ENCODE measurements at regions not wholly inside any gene's neighbourhood (a gene's known extent, or its start where the extent isn't known, plus 50 kb on each side); places are given as distances from the start of the nearest gene placed in this dataset.

- no peak for DNase-seq (ENCODE audit: low read depth in 1 of 2, low spot score in 1 of 2)
- no peak for TF ChIP-seq SPI1 (IDR thresholded peaks at IDR 0.05; ENCODE audit: borderline replicate concordance, low read depth)
- no peak for TF ChIP-seq REST (IDR thresholded peaks at IDR 0.05; ENCODE audit: insufficient replicate concordance, low read depth)
- TF ChIP-seq CTCF (IDR thresholded peaks at IDR 0.05; ENCODE audit: insufficient read depth, low read length) = no peak
- TF ChIP-seq POLR2AphosphoS5 (IDR thresholded peaks at IDR 0.05; ENCODE audit: low read depth) = no peak
These were observed 374.1 kb downstream of the BCKDHB start for GRCh38 chr6:80480421-80481157.

GRCh38 chr6:80478030-80478429 lies 371.6 kb downstream of the BCKDHB start:
- no peak overlapping the region for H3K4me3 ChIP-seq (replicated peaks; ENCODE audit: insufficient read depth, low read length)
- TF ChIP-seq CTCF (IDR thresholded peaks at IDR 0.05; ENCODE audit: insufficient read depth, low read length) (no peak), POLR2AphosphoS5 (IDR thresholded peaks at IDR 0.05; ENCODE audit: low read depth) (no peak), GABPA (IDR thresholded peaks at IDR 0.05; ENCODE audit: low read depth) (no peak), SPI1 (IDR thresholded peaks at IDR 0.05; ENCODE audit: borderline replicate concordance, low read depth) (no peak), REST (IDR thresholded peaks at IDR 0.05; ENCODE audit: insufficient replicate concordance, low read depth) (no peak)
- no peak overlapping the region for H3K27ac ChIP-seq (replicated peaks)
- no peaks in the 10 kb centered on the region for H3K27me3 ChIP-seq (ENCODE audit: insufficient read depth, poor library complexity, severe bottlenecking)
- no peak for DNase-seq (ENCODE audit: low read depth in 1 of 2, low spot score in 1 of 2)

More at GRCh38 chr6:80480421-80481157, 374.1 kb downstream of the BCKDHB start:
- H3K27ac ChIP-seq (replicated peaks) = no peak overlapping the region
- no peaks in the 10 kb centered on the region for H3K27me3 ChIP-seq (ENCODE audit: insufficient read depth, poor library complexity, severe bottlenecking)
- H3K4me3 ChIP-seq (replicated peaks; ENCODE audit: insufficient read depth, low read length) = no peak overlapping the region

- Histone ChIP-seq H3K27ac (replicated peaks) (no peak overlapping the region), H3K4me3 (replicated peaks; ENCODE audit: insufficient read depth, low read length) (no peak overlapping the region), H3K27me3 (ENCODE audit: insufficient read depth, poor library complexity, severe bottlenecking) (no peaks in the 10 kb centered on the region)
- DNase-seq (ENCODE audit: low read depth in 1 of 2, low spot score in 1 of 2) = no peak
- TF ChIP-seq SPI1 (IDR thresholded peaks at IDR 0.05; ENCODE audit: borderline replicate concordance, low read depth) (no peak), CTCF (IDR thresholded peaks at IDR 0.05; ENCODE audit: insufficient read depth, low read length) (no peak), POLR2AphosphoS5 (IDR thresholded peaks at IDR 0.05; ENCODE audit: low read depth) (no peak)
These were observed 371.1 kb downstream of the BCKDHB start for GRCh38 chr6:80477591-80477990.

- H3K4me3 ChIP-seq (replicated peaks; ENCODE audit: insufficient read depth, low read length) = no peak overlapping the region
- no peak for DNase-seq (ENCODE audit: low read depth in 1 of 2, low spot score in 1 of 2)
- H3K27me3 ChIP-seq (ENCODE audit: insufficient read depth, poor library complexity, severe bottlenecking) = no peaks in the 10 kb centered on the region
- H3K27ac ChIP-seq (replicated peaks) = no peak overlapping the region
- no peak for TF ChIP-seq CTCF (IDR thresholded peaks at IDR 0.05; ENCODE audit: insufficient read depth, low read length)
- no peak for TF ChIP-seq REST (IDR thresholded peaks at IDR 0.05; ENCODE audit: insufficient replicate concordance, low read depth)
- TF ChIP-seq POLR2AphosphoS5 (IDR thresholded peaks at IDR 0.05; ENCODE audit: low read depth) = no peak
- no peak for TF ChIP-seq SPI1 (IDR thresholded peaks at IDR 0.05; ENCODE audit: borderline replicate concordance, low read depth)
- no peak for TF ChIP-seq GABPA (IDR thresholded peaks at IDR 0.05; ENCODE audit: low read depth)
These were observed 365.8 kb downstream of the BCKDHB start for GRCh38 chr6:80472271-80472670.

Data from HL-60 (cell line).